SK-N-SH (cell line): ENCODE measurements at regions not wholly inside any gene's neighbourhood (a gene's known extent, or its start where the extent isn't known, plus 50 kb on each side); places are given as distances from the start of the nearest gene placed in this dataset.

Source experiments
- CTCF ChIA-PET: fragments of 300-600, 350-600 bp; formaldehyde crosslinking; extraction: SDS; loops from one replicate; lab custom pipeline; 2021; lab: Yijun Ruan, JAX
- POLR2A ChIA-PET: fragments of 350-600 bp; sonication (Branson Sonifier 250); formaldehyde crosslinking; extraction: SDS; loops from one replicate; lab custom pipeline; 2020; ENCODE audit warnings: antibody characterized with exemption, inconsistent platforms; lab: Yijun Ruan, JAX
- DNase-seq: peaks from one replicate; pipeline ENCODE4 v3.0.0; 2012
- H2AFZ ChIP-seq: fragments of 200-600 bp; sonication (generic); 2 replicates; pipeline ENCODE4 v1.8.1; 2016; ENCODE audit warnings: antibody characterized with exemption, mild to moderate bottlenecking, low read depth
- H3F3A ChIP-seq: fragments of 200-600 bp; sonication (generic); replicated peaks from 2 replicates; pipeline ENCODE3; 2016; ENCODE audit warnings: antibody characterized with exemption, mild to moderate bottlenecking; ENCODE audit not compliant: insufficient read depth
- H3K27ac ChIP-seq, 2 experiments: fragments of 200-500 bp in 1 of 2; fragments of 200-600 bp in 1 of 2; sonication (Bioruptor generic) in 1 of 2; sonication (generic), shearing (Covaris generic) in 1 of 2; 2 replicates each; pipeline versions ENCODE4 v1.5.1 to v1.6.1; 2014 to 2016; ENCODE audit warnings: low read depth in 2 of 2, inconsistent platforms in 1 of 2, low read length in 1 of 2, mild to moderate bottlenecking in 1 of 2, mixed read lengths in 1 of 2
- H3K27me3 ChIP-seq: fragments of 200-600 bp; sonication (generic), shearing (Covaris generic); 2 replicates; pipeline ENCODE4 v1.6.1; 2016; ENCODE audit warnings: mixed run types; ENCODE audit not compliant: insufficient read depth
- H3K36me3 ChIP-seq, 2 experiments: fragments of 200-500 bp in 1 of 2; fragments of 200-600 bp in 1 of 2; sonication (Bioruptor generic) in 1 of 2; sonication (generic) in 1 of 2; replicated peaks in 1 of 2; 2 replicates each; pipeline versions ENCODE3 to v1.5.1; 2014 to 2016; ENCODE audit warnings: low read length in 1 of 2, mild to moderate bottlenecking in 1 of 2; ENCODE audit not compliant: insufficient read depth in 2 of 2, control insufficient read depth in 1 of 2
- H3K4me1 ChIP-seq, 2 experiments: fragments of 200-500 bp in 1 of 2; fragments of 200-600 bp in 1 of 2; sonication (Bioruptor generic) in 1 of 2; sonication (generic), shearing (Covaris generic) in 1 of 2; 2 replicates each; pipeline versions ENCODE4 v1.5.1 to v1.6.1; 2014 to 2016; ENCODE audit warnings: low read depth in 1 of 2, low read length in 1 of 2, mixed run types in 1 of 2; ENCODE audit not compliant: insufficient read depth in 2 of 2, control insufficient read depth in 1 of 2
- H3K4me2 ChIP-seq: fragments of 200-600 bp; sonication (generic), shearing (Covaris generic); 2 replicates; pipeline ENCODE4 v1.6.1; 2017; ENCODE audit warnings: mixed run types
- H3K4me3 ChIP-seq, 2 experiments: fragments of 200-500 bp in 1 of 2; fragments of 200-600 bp in 1 of 2; sonication (Bioruptor generic) in 1 of 2; sonication (generic), shearing (Covaris generic) in 1 of 2; 2 replicates each; pipeline versions ENCODE4 v1.5.1 to v1.8.1; 2014 to 2016; ENCODE audit warnings: low read depth in 2 of 2, inconsistent platforms in 1 of 2, low read length in 1 of 2, mild to moderate bottlenecking in 1 of 2, mixed read lengths in 1 of 2, moderate library complexity in 1 of 2
- H3K79me2 ChIP-seq: fragments of 200-600 bp; sonication (generic); 2 replicates; pipeline ENCODE4 v1.8.1; 2017; ENCODE audit warnings: mild to moderate bottlenecking; ENCODE audit not compliant: insufficient read depth
- H3K9ac ChIP-seq: fragments of 200-600 bp; sonication (generic); 2 replicates; pipeline ENCODE4 v1.6.1; 2017; ENCODE audit warnings: mixed run types
- H3K9me2 ChIP-seq: fragments of 200-600 bp; sonication (generic); 2 replicates; pipeline ENCODE4 v1.6.1; 2017; ENCODE audit warnings: mixed run types
- H3K9me3 ChIP-seq: fragments of 200-600 bp; sonication (generic); 2 replicates; pipeline ENCODE4 v1.6.1; 2017; ENCODE audit warnings: mixed run types, mild to moderate bottlenecking, moderate library complexity
- H4K20me1 ChIP-seq: fragments of 200-600 bp; sonication (generic); 2 replicates; pipeline ENCODE4 v1.6.1; 2017; ENCODE audit warnings: mild to moderate bottlenecking, mixed run types; ENCODE audit not compliant: insufficient read depth
- CHD2 ChIP-seq: fragments of 150-350 bp; IDR thresholded peaks from 2 replicates; pipeline ENCODE4 v1.6.1; 2018; ENCODE audit warnings: low read length; ENCODE audit not compliant: partially characterized antibody
- CTCF ChIP-seq: fragments of 200-600 bp; sonication (generic); IDR thresholded peaks from 2 replicates; pipeline ENCODE4 v1.6.1; 2017; ENCODE audit warnings: antibody characterized with exemption, mild to moderate bottlenecking, moderate library complexity
- ELF1 ChIP-seq: IDR thresholded peaks from 2 replicates; pipeline ENCODE4 v1.4.0; 2012
- FOSL2 ChIP-seq: IDR thresholded peaks from 2 replicates; pipeline ENCODE4 v1.4.0; 2012; ENCODE audit warnings: low read depth, mild to moderate bottlenecking, moderate library complexity, borderline replicate concordance
- FOXM1 ChIP-seq: IDR thresholded peaks from 2 replicates; pipeline ENCODE4 v1.4.0; 2012; ENCODE audit warnings: low read depth, mild to moderate bottlenecking
- GATA2 ChIP-seq: sonication (generic); formaldehyde crosslinking; IDR thresholded peaks from 2 replicates; pipeline ENCODE4 v1.5.0; 2020; ENCODE audit warnings: mild to moderate bottlenecking, missing genetic modification reagents
- JUND ChIP-seq: IDR thresholded peaks from 2 replicates; pipeline ENCODE4 v1.4.0; 2012
- MAX ChIP-seq: IDR thresholded peaks from 2 replicates; pipeline ENCODE4 v1.4.0; 2012; ENCODE audit warnings: low read depth
- MXI1 ChIP-seq: IDR thresholded peaks from 2 replicates; pipeline ENCODE4 v1.6.1; 2012; ENCODE audit warnings: mild to moderate bottlenecking, low read depth, low read length, improper control_type of control experiment
- NFIC ChIP-seq: IDR thresholded peaks from 2 replicates; pipeline ENCODE4 v1.4.0; 2012; ENCODE audit warnings: borderline replicate concordance
- RCOR1 ChIP-seq: fragments of 150-350 bp; IDR thresholded peaks from 2 replicates; pipeline ENCODE4 v1.6.1; 2017; ENCODE audit warnings: antibody characterized with exemption, low read length
- REST ChIP-seq: IDR thresholded peaks from 2 replicates; pipeline ENCODE4 v1.6.1; 2012; ENCODE audit warnings: mild to moderate bottlenecking, low read depth, low read length, moderate library complexity
- RFX5 ChIP-seq: IDR thresholded peaks from 2 replicates; pipeline ENCODE4 v1.6.1; 2012; ENCODE audit warnings: mild to moderate bottlenecking, improper control_type of control experiment, low read length
- RXRA ChIP-seq: IDR thresholded peaks from 2 replicates; pipeline ENCODE4 v1.4.0; 2012; ENCODE audit warnings: low read depth, mild to moderate bottlenecking, borderline replicate concordance
- TEAD4 ChIP-seq: IDR thresholded peaks from 2 replicates; pipeline ENCODE4 v1.4.0; 2012; ENCODE audit warnings: mild to moderate bottlenecking, borderline replicate concordance; ENCODE audit not compliant: insufficient read depth
- USF2 ChIP-seq: fragments of 150-350 bp; IDR thresholded peaks from 2 replicates; pipeline ENCODE4 v1.6.1; 2017; ENCODE audit warnings: antibody characterized with exemption, low read length, low read depth, borderline replicate concordance
- YY1 ChIP-seq: IDR thresholded peaks from 2 replicates; pipeline ENCODE4 v1.4.0; 2012; ENCODE audit warnings: low read depth, mild to moderate bottlenecking
- ZBTB33 ChIP-seq: IDR thresholded peaks from 2 replicates; pipeline ENCODE4 v1.4.0; 2012; ENCODE audit warnings: low read depth, borderline replicate concordance
- WGBS: methylation state at CpG from one replicate; pipeline ENCODE4 v1.1.6; 2017; ENCODE audit warnings: low lambda C conversion rate; 5-methylcytosine and 5-hydroxymethylcytosine counted together

GRCh38 chr9:108727580-108728111, 128.1 kb downstream of the ACTL7B start:
- H2AFZ ChIP-seq: no peak overlapping the region

More at GRCh38 chr9:108727580-108728111, 128.1 kb downstream of the ACTL7B start:
- ChIA-PET POLR2A (no interaction called here), CTCF (interaction anchor here (2.1 kb wide), 1 partner anchor 34 kb away, joined by 6 read pairs; no protein-coding TSS in a partner anchor)
- H3K9me2 ChIP-seq: no peaks in the 10 kb centered on the region
- no peak overlapping the region for H3K4me2 ChIP-seq
- no peaks in the 10 kb centered on the region for H3K4me1 ChIP-seq
- no peaks in the 10 kb centered on the region for H3F3A ChIP-seq
- H3K9ac ChIP-seq: no peak overlapping the region
- H4K20me1 ChIP-seq: no peaks in the 10 kb centered on the region
- no peaks in the 10 kb centered on the region for H3K79me2 ChIP-seq
- DNase-seq: no peak
- no peaks in the 10 kb centered on the region for H3K27me3 ChIP-seq
- H3K4me3 ChIP-seq: no peak overlapping the region
- H3K9me3 ChIP-seq: no peaks in the 10 kb centered on the region
- no peak overlapping the region for H3K27ac ChIP-seq
- whole genome bisulfite sequencing: 8% methylated on average over 2 of the region's 2 CpGs
- no peaks in the 10 kb centered on the region for H3K36me3 ChIP-seq
- TF ChIP-seq NFIC (no peak), GATA2 (no peak), YY1 (no peak), JUND (no peak), ELF1 (no peak), CTCF (no peak), RFX5 (no peak), RXRA (no peak), RCOR1 (no peak), ZBTB33 (no peak), MAX (no peak), TEAD4 (no peak), CHD2 (no peak), FOSL2 (no peak), FOXM1 (no peak), REST (no peak), MXI1 (no peak), USF2 (no peak)
